IPS-20b (cell line): ENCODE measurements at regions not wholly inside any gene's neighbourhood (a gene's known extent, or its start where the extent isn't known, plus 50 kb on each side); places are given as distances from the start of the nearest gene placed in this dataset.
A peak's percentile ranks its signal among the peaks of the same experiment; 100 is the strongest.
"Not testable (repeated sequence)": the region's sequence is repeated elsewhere in the genome, so short reads cannot be mapped to it uniquely, and the experiment has no call there.

Experiments
- H3K27ac ChIP-seq: one replicate; pipeline ENCODE4 v1.5.1; 2013; ENCODE audit warnings: low read length
- H3K27me3 ChIP-seq: 2 replicates; pipeline ENCODE4 v1.6.1; 2013; ENCODE audit warnings: mild to moderate bottlenecking, low read length, inconsistent platforms; ENCODE audit not compliant: insufficient read depth
- H3K36me3 ChIP-seq: 2 replicates; pipeline ENCODE4 v1.6.1; 2013; ENCODE audit warnings: low read depth, mild to moderate bottlenecking, inconsistent platforms, low read length, moderate library complexity; ENCODE audit not compliant: insufficient read depth
- H3K4me1 ChIP-seq: 2 replicates; pipeline ENCODE4 v1.6.1; 2013; ENCODE audit warnings: mild to moderate bottlenecking, control low read depth, inconsistent platforms, low read length, moderate library complexity; ENCODE audit not compliant: insufficient read depth
- H3K4me3 ChIP-seq: 2 replicates; pipeline ENCODE4 v1.5.1; 2013; ENCODE audit warnings: mild to moderate bottlenecking, low read length, inconsistent platforms
- H3K9ac ChIP-seq: 2 replicates; pipeline ENCODE4 v1.6.1; 2013; ENCODE audit warnings: low read depth, mild to moderate bottlenecking, inconsistent platforms, low read length, moderate library complexity
- H3K9me3 ChIP-seq: 2 replicates; pipeline ENCODE4 v1.6.1; 2013; ENCODE audit warnings: mild to moderate bottlenecking, low read depth, low read length, inconsistent platforms; ENCODE audit not compliant: insufficient read depth

DNA sequence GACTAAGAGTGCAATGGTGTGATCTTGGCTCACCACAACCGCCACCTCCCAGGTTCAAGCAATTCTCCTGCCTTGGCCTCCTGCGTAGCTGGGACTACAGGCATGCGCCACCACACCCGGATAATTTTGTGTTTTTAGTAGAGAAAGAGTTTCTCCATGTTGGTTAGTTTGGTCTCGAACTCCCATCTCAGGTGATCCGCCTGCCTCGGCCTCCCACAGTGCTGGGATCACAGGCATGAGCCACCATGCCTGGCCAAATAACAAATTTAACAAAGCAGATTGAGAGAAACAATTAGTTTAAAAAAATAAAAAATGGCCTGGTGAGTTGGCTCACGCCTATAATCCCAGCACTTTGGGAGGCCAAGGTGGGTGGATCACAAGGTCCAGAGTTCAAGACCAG lies 139.6 kb upstream of the KCTD7 start:
- not testable (repeated sequence) for H3K36me3 ChIP-seq, H3K27me3 ChIP-seq

GRCh38 chr7:66489741-66490140 lies 138.9 kb upstream of the KCTD7 start:
- H3K4me1 ChIP-seq, H3K36me3 ChIP-seq, H3K4me3 ChIP-seq, H3K9me3 ChIP-seq, H3K27me3 ChIP-seq, H3K27ac ChIP-seq: not testable (repeated sequence)
- H3K9ac ChIP-seq = peak overlapping the region; percentile 64; the same call in 1 of the 2 replicates

More for the DNA sequence above, 139.6 kb upstream of the KCTD7 start:
- H3K9me3 ChIP-seq, H3K4me1 ChIP-seq, H3K4me3 ChIP-seq, H3K9ac ChIP-seq, H3K27ac ChIP-seq: not testable (repeated sequence)

GRCh38 chr7:66490979-66491378 lies 137.7 kb upstream of the KCTD7 start:
- Histone ChIP-seq H3K27ac (peak overlapping the region; percentile 78), H3K9ac (peak overlapping the region; percentile 66; the same call in 1 of the 2 replicates)
- H3K4me3 ChIP-seq, H3K4me1 ChIP-seq, H3K27me3 ChIP-seq, H3K9me3 ChIP-seq, H3K36me3 ChIP-seq: not testable (repeated sequence)

GRCh38 chr7:66492405-66492804 lies 136.3 kb upstream of the KCTD7 start:
- H3K27ac ChIP-seq = not testable (repeated sequence)
- peak overlapping the region; percentile 92; the same call in 1 of the 2 replicates for H3K4me3 ChIP-seq
- peak overlapping the region; percentile 94; the same call in 1 of the 2 replicates for H3K9ac ChIP-seq

GRCh38 chr7:66493235-66494205 lies 135.2 kb upstream of the KCTD7 start:
- Histone ChIP-seq H3K9me3 (no peaks in the 10 kb centered on the region), H3K36me3 (no peaks in the 10 kb centered on the region), H3K4me3 (peak overlapping the region; percentile 92), H3K27me3 (no peaks in the 10 kb centered on the region), H3K4me1 (no peaks in the 10 kb centered on the region; the same call in 1 of the 2 replicates), H3K27ac (peak overlapping the region; percentile 65), H3K9ac (peak overlapping the region; percentile 94)

More at GRCh38 chr7:66492405-66492804, 136.3 kb upstream of the KCTD7 start:
- H3K4me1 ChIP-seq, H3K36me3 ChIP-seq, H3K9me3 ChIP-seq, H3K27me3 ChIP-seq: not testable (repeated sequence)

- H3K27me3 ChIP-seq = no peaks in the 10 kb centered on the region
- H3K4me1 ChIP-seq = no peaks in the 10 kb centered on the region; the same call in 1 of the 2 replicates
- H3K27ac ChIP-seq = no peak overlapping the region
- H3K36me3 ChIP-seq = no peaks in the 10 kb centered on the region
- H3K9ac ChIP-seq = no peak overlapping the region
- H3K4me3 ChIP-seq = no peak overlapping the region
- H3K9me3 ChIP-seq = no peaks in the 10 kb centered on the region
Observed at GRCh38 chr7:66497346-66497745, 131.3 kb upstream of the KCTD7 start.

- no peak overlapping the region for H3K4me3 ChIP-seq
- H3K9ac ChIP-seq = no peak overlapping the region
- H3K27me3 ChIP-seq = no peaks in the 10 kb centered on the region
- no peaks in the 10 kb centered on the region for H3K4me1 ChIP-seq
- no peak overlapping the region for H3K27ac ChIP-seq
- no peaks in the 10 kb centered on the region for H3K9me3 ChIP-seq
- H3K36me3 ChIP-seq = no peaks in the 10 kb centered on the region
Observed at GRCh38 chr7:66500087-66500486, 128.6 kb upstream of the KCTD7 start.

DNA sequence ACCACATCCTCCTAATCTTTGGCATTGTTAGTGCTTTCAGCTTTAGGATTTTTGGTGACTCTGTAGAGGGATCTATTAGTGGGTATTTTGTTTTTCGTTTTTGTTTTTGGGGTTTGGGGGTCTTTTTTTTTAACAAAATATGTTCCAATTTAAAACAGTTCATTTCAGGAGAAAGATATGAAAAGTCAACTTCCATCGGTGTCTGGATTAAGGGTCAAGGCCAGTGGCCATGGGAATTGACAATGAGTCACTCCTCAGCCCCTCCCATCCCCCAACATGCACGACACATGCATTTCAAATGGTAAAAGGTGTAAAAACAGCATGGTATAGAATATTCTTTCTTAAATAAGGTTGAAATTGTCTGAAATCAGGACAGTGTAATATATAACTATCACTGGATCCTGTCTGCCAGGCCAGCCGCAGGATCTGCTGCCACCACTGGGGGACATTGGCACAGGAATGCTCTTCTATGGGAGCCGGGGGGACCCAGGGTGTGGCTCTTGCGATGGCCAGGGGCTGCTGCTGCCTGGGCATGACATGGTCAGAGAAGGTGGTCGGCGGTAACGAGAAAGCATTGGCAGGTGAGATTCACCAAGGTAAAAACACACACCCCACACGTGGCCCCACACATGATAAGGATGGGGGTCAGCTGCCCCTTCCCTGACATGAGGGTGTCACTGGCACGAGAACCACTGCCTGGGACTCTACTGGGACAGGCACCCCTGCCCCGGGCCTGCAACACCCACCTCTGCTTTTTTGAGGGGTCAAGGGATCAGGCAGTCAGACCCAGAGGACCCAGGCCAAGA lies 126.2 kb upstream of the KCTD7 start:
- H3K36me3 ChIP-seq = no peaks in the 10 kb centered on the region
- no peaks in the 10 kb centered on the region for H3K27me3 ChIP-seq
- H3K9ac ChIP-seq = no peak overlapping the region

GRCh38 chr7:66503036-66503370 lies 125.7 kb upstream of the KCTD7 start:
- H3K9me3 ChIP-seq = no peaks in the 10 kb centered on the region

More for the DNA sequence above, 126.2 kb upstream of the KCTD7 start:
- no peak overlapping the region for H3K4me3 ChIP-seq
- H3K4me1 ChIP-seq = no peaks in the 10 kb centered on the region
- H3K9me3 ChIP-seq = no peaks in the 10 kb centered on the region
- no peak overlapping the region for H3K27ac ChIP-seq

GRCh38 chr7:66503551-66504031 lies 125.1 kb upstream of the KCTD7 start:
- H3K36me3 ChIP-seq = no peaks in the 10 kb centered on the region
- H3K4me3 ChIP-seq = no peak overlapping the region
- H3K4me1 ChIP-seq = no peaks in the 10 kb centered on the region
- H3K9me3 ChIP-seq = no peaks in the 10 kb centered on the region
- no peak overlapping the region for H3K27ac ChIP-seq
- no peaks in the 10 kb centered on the region for H3K27me3 ChIP-seq
- no peak overlapping the region for H3K9ac ChIP-seq

More at GRCh38 chr7:66503036-66503370, 125.7 kb upstream of the KCTD7 start:
- no peak overlapping the region for H3K27ac ChIP-seq
- no peaks in the 10 kb centered on the region for H3K36me3 ChIP-seq
- H3K9ac ChIP-seq = no peak overlapping the region
- no peak overlapping the region for H3K4me3 ChIP-seq
- H3K27me3 ChIP-seq = no peaks in the 10 kb centered on the region
- no peaks in the 10 kb centered on the region for H3K4me1 ChIP-seq

- Histone ChIP-seq H3K9me3 (no peaks in the 10 kb centered on the region), H3K4me3 (no peak overlapping the region), H3K4me1 (no peaks in the 10 kb centered on the region), H3K9ac (no peak overlapping the region), H3K27ac (no peak overlapping the region), H3K27me3 (no peaks in the 10 kb centered on the region), H3K36me3 (no peaks in the 10 kb centered on the region)
Observed at GRCh38 chr7:66504131-66504530, 124.5 kb upstream of the KCTD7 start.
